ENCODE measurements at regions not wholly inside any gene's neighbourhood (a gene's known extent, or its start where the extent isn't known, plus 50 kb on each side); places are given as distances from the start of the nearest gene placed in this dataset.

- H3K4me2 ChIP-seq (ENCODE audit: low read length), result no peak overlapping the region
- TF ChIP-seq CEBPB (IDR thresholded peaks at IDR 0.05; ENCODE audit: low read depth), result no peak
- no peak for TF ChIP-seq EZH2phosphoT487 (IDR thresholded peaks at IDR 0.05; ENCODE audit: borderline replicate concordance)
- TF ChIP-seq JUND (IDR thresholded peaks at IDR 0.05), result no peak
- no peak for TF ChIP-seq TCF7L2 (IDR thresholded peaks at IDR 0.05; ENCODE audit: borderline replicate concordance, extremely low read depth, insufficient read depth, insufficient read length)
- TF ChIP-seq YY1 (IDR thresholded peaks at IDR 0.05; ENCODE audit: extremely low read depth, insufficient replicate concordance, low read depth, low read length), result no peak
- no peak for TF ChIP-seq ZBTB33 (IDR thresholded peaks at IDR 0.05; ENCODE audit: extremely low read depth, insufficient replicate concordance, low read length)
- TF ChIP-seq CBX3 (IDR thresholded peaks at IDR 0.05; ENCODE audit: low read depth), result no peak
- TF ChIP-seq MAX (IDR thresholded peaks at IDR 0.05), result no peak
- no peak for TF ChIP-seq SP1 (IDR thresholded peaks at IDR 0.05; ENCODE audit: low read depth)
- TF ChIP-seq FOSL1 (IDR thresholded peaks at IDR 0.05; ENCODE audit: low read depth), result no peak
- no peak for TF ChIP-seq EZH2 (IDR thresholded peaks at IDR 0.05)
- TF ChIP-seq ELF1 (IDR thresholded peaks at IDR 0.05; ENCODE audit: borderline replicate concordance, low read depth), result no peak
- TF ChIP-seq ZFX (IDR thresholded peaks at IDR 0.05), result no peak
- no peak for TF ChIP-seq ATF3 (IDR thresholded peaks at IDR 0.05)
- DNase-seq (ENCODE audit: low read depth, low spot score), result no peak
- H3K9ac ChIP-seq (ENCODE audit: low read length), result no peak overlapping the region
- no peaks in the 10 kb centered on the region for H3K79me2 ChIP-seq (ENCODE audit: insufficient read depth, low read length)
- CTCF ChIA-PET, result no interaction called here
- intact Hi-C loops (cut with micrococcal nuclease), result no loop called here
- H3K9me2 ChIP-seq (ENCODE audit: insufficient read depth), result no peaks in the 10 kb centered on the region
- H3K27me3 ChIP-seq (ENCODE audit: insufficient read depth, low read length), result no peaks in the 10 kb centered on the region
- no peak for ATAC-seq
- no peaks in the 10 kb centered on the region for H3K4me1 ChIP-seq (ENCODE audit: control insufficient read depth in 1 of 2, insufficient read depth in 2 of 2, low read length in 2 of 2)
- no peak overlapping the region for H3K27ac ChIP-seq (ENCODE audit: low read depth, low read length)
- H2AFZ ChIP-seq (ENCODE audit: low read depth, low read length, poor library complexity, severe bottlenecking), result no peak overlapping the region
- H3K9me3 ChIP-seq (ENCODE audit: control insufficient read depth in 1 of 2, insufficient read depth in 1 of 2, low read depth in 1 of 2, low read length in 2 of 2), result no peaks in the 10 kb centered on the region
- no peaks in the 10 kb centered on the region for H3K36me3 ChIP-seq (ENCODE audit: control insufficient read depth in 1 of 2, insufficient read depth in 2 of 2, low read length in 2 of 2)
- BruUV-seq (replicated peaks), result no TSS peak
- H3K4me3 ChIP-seq (replicated peaks in 1 of 2; ENCODE audit: low read depth in 1 of 2, low read length in 2 of 2), result no peak overlapping the region
- no peaks in the 10 kb centered on the region for H4K20me1 ChIP-seq (ENCODE audit: insufficient read depth)
- RAD21 ChIA-PET (ENCODE audit: low non-redundant PET in 1 of 2, low total read pairs in 2 of 2, uncharacterized antibody in 2 of 2, unreplicated experiment in 2 of 2), result no interaction called here
- POLR2A ChIA-PET, result no interaction called here
Observed at GRCh38 chr6:113500221-113500620, 356.9 kb upstream of the MARCKS start.
